SK-N-MC (cell line): ENCODE measurements at regions not wholly inside any gene's neighbourhood (a gene's known extent, or its start where the extent isn't known, plus 50 kb on each side); places are given as distances from the start of the nearest gene placed in this dataset.
"Not testable (repeated sequence)": the region's sequence is repeated elsewhere in the genome, so short reads cannot be mapped to it uniquely, and the experiment has no call there.

Experiments
- EZH2 ChIP-seq: fragments of 200-600 bp; sonication (generic); IDR thresholded peaks from one replicate; pipeline ENCODE4 v1.6.1; 2017; ENCODE audit warnings: antibody characterized with exemption
- FOXP2 ChIP-seq: optimal IDR thresholded peaks from 2 replicates; pipeline ENCODE3; 2011; ENCODE audit warnings: mild to moderate bottlenecking, moderate library complexity; ENCODE audit not compliant: insufficient read depth; ENCODE audit errors: extremely low read length, control extremely low read depth
- POLR2AphosphoS5 ChIP-seq: IDR thresholded peaks from 2 replicates; pipeline ENCODE4 v1.6.1; 2012; ENCODE audit warnings: mild to moderate bottlenecking, low read depth, low read length, borderline replicate concordance

GRCh38 chr6:26937258-26937657 is 277.7 kb upstream of the ZNF322 start:
- TF ChIP-seq POLR2AphosphoS5, EZH2, FOXP2: not testable (repeated sequence)
